ENCODE measurements at regions not wholly inside any gene's neighbourhood (a gene's known extent, or its start where the extent isn't known, plus 50 kb on each side); places are given as distances from the start of the nearest gene placed in this dataset.

DNA sequence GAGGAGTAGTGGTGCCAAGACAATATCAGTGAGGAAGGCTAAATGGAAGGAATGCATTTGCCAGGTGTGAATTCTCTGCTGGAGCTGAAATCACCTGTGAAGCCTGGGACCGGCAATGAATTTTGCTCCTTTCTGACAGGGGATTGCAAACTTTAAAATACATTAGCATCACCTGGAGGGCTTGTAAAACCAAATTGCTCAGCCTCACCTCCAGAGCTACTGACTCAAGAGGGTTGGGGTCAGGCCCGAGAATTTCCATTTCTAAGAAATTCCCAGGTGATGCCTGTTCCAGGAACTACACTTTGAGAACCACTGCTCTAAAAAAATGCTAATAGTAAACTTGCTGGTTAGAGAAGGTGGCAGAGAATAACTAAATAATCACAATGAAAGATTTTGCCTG is 445.6 kb upstream of the RBMS3 start:
- TF ChIP-seq SUPT20H (IDR thresholded peaks at IDR 0.05; ENCODE audit: borderline replicate concordance, control insufficient read depth, low read depth, low read length) = no peak
- TF ChIP-seq ZNF274 (IDR thresholded peaks at IDR 0.05; ENCODE audit: insufficient read depth, insufficient read length) = no peak
- no peak for TF ChIP-seq SUZ12 (IDR thresholded peaks at IDR 0.05; ENCODE audit: unreplicated experiment)
- TF ChIP-seq NFIC (IDR thresholded peaks at IDR 0.05; ENCODE audit: low read depth, low read length) = no peak
- no peak for TF ChIP-seq ZSCAN29 (IDR thresholded peaks at IDR 0.05)
- no peak for TF ChIP-seq SP1 (IDR thresholded peaks at IDR 0.05; ENCODE audit: low read depth, low read length)
- TF ChIP-seq, protein P1, sequence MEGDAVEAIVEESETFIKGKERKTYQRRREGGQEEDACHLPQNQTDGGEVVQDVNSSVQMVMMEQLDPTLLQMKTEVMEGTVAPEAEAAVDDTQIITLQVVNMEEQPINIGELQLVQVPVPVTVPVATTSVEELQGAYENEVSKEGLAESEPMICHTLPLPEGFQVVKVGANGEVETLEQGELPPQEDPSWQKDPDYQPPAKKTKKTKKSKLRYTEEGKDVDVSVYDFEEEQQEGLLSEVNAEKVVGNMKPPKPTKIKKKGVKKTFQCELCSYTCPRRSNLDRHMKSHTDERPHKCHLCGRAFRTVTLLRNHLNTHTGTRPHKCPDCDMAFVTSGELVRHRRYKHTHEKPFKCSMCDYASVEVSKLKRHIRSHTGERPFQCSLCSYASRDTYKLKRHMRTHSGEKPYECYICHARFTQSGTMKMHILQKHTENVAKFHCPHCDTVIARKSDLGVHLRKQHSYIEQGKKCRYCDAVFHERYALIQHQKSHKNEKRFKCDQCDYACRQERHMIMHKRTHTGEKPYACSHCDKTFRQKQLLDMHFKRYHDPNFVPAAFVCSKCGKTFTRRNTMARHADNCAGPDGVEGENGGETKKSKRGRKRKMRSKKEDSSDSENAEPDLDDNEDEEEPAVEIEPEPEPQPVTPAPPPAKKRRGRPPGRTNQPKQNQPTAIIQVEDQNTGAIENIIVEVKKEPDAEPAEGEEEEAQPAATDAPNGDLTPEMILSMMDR (IDR thresholded peaks at IDR 0.05 in 2 of 3, conservative IDR thresholded peaks at IDR 0.05 in 1 of 3; ENCODE audit: control insufficient read depth in 2 of 3, extremely low read depth in 1 of 3, insufficient read depth in 1 of 3, low read depth in 3 of 3, low read length in 3 of 3) = no peak
- no peak for TF ChIP-seq CREM (IDR thresholded peaks at IDR 0.05; ENCODE audit: low read depth)
- no peak for TF ChIP-seq ZNF622 (IDR thresholded peaks at IDR 0.05)

All from GM12878 (cell line).